Large intestine (tissue), 3 donors: ENCODE measurements at regions not wholly inside any gene's neighbourhood (a gene's known extent, or its start where the extent isn't known, plus 50 kb on each side); places are given as distances from the start of the nearest gene placed in this dataset.
"Not testable (repeated sequence)": the region's sequence is repeated elsewhere in the genome, so short reads cannot be mapped to it uniquely, and the experiment has no call there.

Experiments
- DNase-seq, 2 donors: peaks; one replicate each; pipeline versions ENCODE4 v3.0.0 to v3.0.0-alpha.2; 2013
- H3K27ac ChIP-seq: one replicate; pipeline ENCODE4 v1.5.1; 2013; ENCODE audit warnings: low read length
- H3K27me3 ChIP-seq: 2 replicates; pipeline ENCODE4 v1.6.1; 2013; ENCODE audit warnings: low read length; ENCODE audit not compliant: control insufficient read depth, insufficient read depth
- H3K36me3 ChIP-seq: 2 replicates; pipeline ENCODE4 v1.6.1; 2013; ENCODE audit warnings: low read length; ENCODE audit not compliant: control insufficient read depth, insufficient read depth
- H3K4me1 ChIP-seq: one replicate; pipeline ENCODE4 v1.6.1; 2013; ENCODE audit warnings: low read length; ENCODE audit not compliant: control insufficient read depth, insufficient read depth
- H3K4me3 ChIP-seq: one replicate; pipeline ENCODE4 v1.5.1; 2013; ENCODE audit warnings: low read length
- H3K9me3 ChIP-seq: one replicate; pipeline ENCODE4 v1.6.1; 2013; ENCODE audit warnings: mild to moderate bottlenecking, low read depth, low read length, moderate library complexity; ENCODE audit not compliant: control insufficient read depth
- WGBS: methylation state at CpG from one replicate; pipeline ENCODE4 v1.1.5; 2013; ENCODE audit warnings: low lambda C conversion rate; ENCODE audit not compliant: insufficient coverage; 5-methylcytosine and 5-hydroxymethylcytosine counted together

DNA sequence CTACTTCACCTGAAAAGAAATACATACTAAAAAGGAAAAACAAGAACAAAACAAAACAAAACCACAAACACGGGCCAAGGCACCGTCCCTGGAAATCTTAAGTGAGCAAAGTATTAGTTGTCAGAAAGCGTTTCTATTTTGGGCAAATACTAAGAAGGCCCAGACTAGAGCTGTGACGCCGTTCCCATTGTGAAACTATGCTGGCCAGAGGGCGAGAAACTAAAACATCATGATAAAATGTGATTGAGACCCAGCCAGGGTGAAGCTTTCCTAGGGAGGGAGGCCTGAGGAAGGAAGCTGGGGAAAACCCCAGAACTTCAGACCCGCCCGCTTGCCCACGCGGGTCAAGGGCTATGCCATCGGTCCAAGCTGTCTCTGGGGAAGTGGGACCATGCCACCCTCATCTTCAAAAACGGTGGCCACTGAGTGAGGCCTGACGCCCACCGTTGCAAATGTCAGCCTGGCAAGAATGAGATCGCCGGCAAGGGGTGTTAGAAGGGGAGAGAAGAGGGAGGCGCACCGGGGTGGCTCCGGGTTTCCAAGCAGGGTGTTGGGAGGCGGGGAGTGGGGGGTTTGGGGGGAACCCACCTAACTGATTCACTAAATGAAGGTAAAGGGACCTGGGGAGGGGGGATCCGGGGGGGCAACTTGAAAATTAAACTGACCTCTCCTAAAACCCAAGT is 1950.9 kb upstream of the DEFB115 start:
- no peaks in the 10 kb centered on the region for H3K27me3 ChIP-seq
- no peaks in the 10 kb centered on the region for H3K36me3 ChIP-seq
- no peak overlapping the region for H3K4me3 ChIP-seq
- H3K4me1 ChIP-seq, result no peaks in the 10 kb centered on the region
- peaks cover 19% of the 10 kb centered on the region for H3K9me3 ChIP-seq
- DNase-seq, result no peak
- WGBS, result 60% methylated on average over 1 of the region's 21 CpGs
- H3K27ac ChIP-seq, result no peak overlapping the region

DNA sequence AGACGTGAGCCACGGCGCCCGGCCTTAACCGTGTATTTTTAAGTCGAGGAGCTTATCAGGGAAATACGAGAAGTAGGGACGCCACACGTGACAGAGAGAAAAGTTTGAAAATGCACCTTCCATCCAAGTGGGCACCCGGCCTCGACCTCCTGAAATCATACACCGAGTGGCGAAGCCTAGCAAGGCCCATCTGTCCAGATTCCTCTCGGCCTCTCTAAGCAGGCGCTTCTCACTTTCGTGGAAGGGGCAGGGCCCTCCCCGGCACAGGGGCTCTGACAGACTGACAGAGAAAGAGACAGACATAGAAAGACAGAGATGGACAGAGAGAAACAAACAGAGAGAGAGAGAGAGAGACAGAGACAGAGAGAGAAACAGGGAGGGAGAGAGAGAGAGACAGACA is 1950.0 kb upstream of the DEFB115 start:
- DNase-seq, H3K4me1 ChIP-seq, H3K27ac ChIP-seq, H3K4me3 ChIP-seq, H3K36me3 ChIP-seq, H3K27me3 ChIP-seq: not testable (repeated sequence)
- no CpG with 5 or more reads among the region's 17 CpGs for WGBS
- H3K9me3 ChIP-seq, result peaks cover 17% of the 10 kb centered on the region

DNA sequence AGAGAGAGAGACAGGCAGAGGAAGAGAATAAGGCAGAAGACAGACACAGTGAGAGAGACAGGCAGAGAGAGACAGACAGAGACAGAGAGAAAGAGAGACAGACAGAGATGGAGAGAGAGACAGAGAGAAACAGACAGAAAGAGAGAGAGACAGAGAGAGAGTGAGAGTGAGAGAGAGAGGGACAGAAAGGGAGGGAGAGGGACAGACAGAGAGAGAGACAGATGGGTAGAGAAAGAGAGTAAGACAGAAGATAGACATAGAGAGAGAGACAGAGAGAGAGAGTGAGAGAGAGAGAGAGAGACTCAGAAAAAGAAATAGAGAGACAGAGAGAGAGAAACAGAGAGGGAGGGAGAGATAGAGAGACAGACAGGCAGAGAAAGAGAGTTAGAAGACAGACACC is 1948.5 kb upstream of the DEFB115 start:
- not testable (repeated sequence) for H3K4me3 ChIP-seq, H3K27me3 ChIP-seq, H3K36me3 ChIP-seq, DNase-seq, H3K4me1 ChIP-seq, H3K27ac ChIP-seq
- peaks cover 24% of the 10 kb centered on the region for H3K9me3 ChIP-seq

DNA sequence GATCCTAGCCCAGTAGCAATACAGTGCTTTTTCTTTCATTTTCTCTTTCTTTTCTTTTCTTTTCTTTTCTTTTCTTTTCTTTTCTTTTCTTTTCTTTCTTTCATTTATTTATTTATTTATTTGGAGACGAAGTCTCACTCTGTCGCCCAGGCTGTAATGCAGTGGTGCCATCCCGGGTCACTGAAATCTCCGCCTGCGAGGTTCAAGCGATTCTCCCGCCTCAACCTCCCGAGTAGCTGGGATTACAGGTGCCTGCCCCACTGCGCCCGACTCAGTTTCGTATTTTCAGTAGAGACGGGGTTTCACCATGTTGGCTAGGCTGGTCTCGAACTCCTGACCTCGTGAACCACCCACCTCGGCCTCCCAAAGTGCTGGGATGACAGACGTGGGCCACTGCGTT is 1948.0 kb upstream of the DEFB115 start:
- not testable (repeated sequence) for DNase-seq, H3K27me3 ChIP-seq, H3K4me3 ChIP-seq, H3K36me3 ChIP-seq, H3K27ac ChIP-seq, H3K4me1 ChIP-seq
- no CpG with 5 or more reads among the region's 17 CpGs for WGBS
- peaks cover 24% of the 10 kb centered on the region for H3K9me3 ChIP-seq

DNA sequence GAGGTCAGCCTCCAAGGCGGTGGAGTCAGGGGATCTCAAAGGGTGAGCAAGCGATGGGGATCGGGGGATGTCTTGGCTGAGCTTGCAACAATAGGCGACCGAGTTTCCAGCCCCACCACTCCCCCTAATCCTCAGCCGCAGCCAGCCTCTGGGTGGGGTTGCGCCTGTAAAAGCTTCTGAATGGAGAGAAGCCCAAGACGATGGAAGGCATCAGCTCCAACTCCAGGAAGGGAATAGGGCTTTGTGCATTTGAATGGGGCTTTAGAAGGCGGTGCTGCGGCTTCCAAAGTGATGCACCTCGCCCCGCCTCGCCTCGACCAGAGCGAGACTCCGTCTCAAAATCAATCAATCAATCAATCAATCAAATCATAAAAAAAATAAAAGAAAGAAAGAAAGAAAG is 1946.4 kb upstream of the DEFB115 start:
- not testable (repeated sequence) for H3K27ac ChIP-seq, H3K4me3 ChIP-seq, DNase-seq, H3K36me3 ChIP-seq, H3K27me3 ChIP-seq, H3K4me1 ChIP-seq
- H3K9me3 ChIP-seq, result peaks cover 18% of the 10 kb centered on the region
- no CpG with 5 or more reads among the region's 16 CpGs for WGBS

DNA sequence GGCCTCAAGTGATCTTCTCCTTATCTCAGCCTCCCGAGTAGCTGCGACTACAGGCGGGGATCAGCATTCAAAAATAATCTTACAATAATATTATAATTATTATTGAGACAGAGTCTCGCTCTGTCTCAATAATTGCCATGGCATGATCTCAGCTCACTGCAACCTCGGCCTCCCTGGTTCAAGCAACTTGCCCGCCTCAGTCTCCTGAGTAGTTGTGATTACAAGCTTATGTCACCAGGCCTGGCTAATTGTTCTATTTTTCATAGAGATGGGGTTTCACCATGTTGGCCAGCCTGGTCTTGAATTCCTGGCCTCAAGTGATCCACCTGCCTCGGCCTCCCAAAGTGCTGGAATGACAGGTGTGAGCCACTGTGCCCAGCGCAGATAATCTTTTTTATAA is 1944.8 kb upstream of the DEFB115 start:
- not testable (repeated sequence) for H3K36me3 ChIP-seq, DNase-seq, H3K4me3 ChIP-seq, H3K4me1 ChIP-seq, H3K27me3 ChIP-seq, H3K27ac ChIP-seq
- no CpG with 5 or more reads among the region's 8 CpGs for WGBS
- H3K9me3 ChIP-seq, result peaks cover 15% of the 10 kb centered on the region

DNA sequence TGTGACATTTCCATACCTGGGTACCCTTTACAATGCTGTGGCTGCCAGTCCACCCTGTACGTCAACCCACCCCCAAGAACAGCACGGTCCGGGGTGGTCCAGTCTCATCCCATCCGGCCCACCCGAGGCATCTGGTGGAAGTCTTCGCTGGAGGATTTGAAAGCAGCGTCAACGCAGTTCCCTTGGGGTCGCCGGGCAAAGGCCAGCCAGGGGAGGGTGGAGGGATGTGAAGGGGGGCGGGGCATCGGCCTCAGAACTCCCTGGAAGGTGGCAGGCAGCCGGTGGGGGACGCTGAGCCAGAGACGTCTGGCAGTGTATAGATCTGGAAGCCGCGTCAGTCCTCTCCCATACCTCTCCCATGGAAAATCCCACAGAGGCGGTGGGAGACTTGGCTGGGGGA is 1944.0 kb upstream of the DEFB115 start:
- Histone ChIP-seq H3K9me3 (peaks cover 15% of the 10 kb centered on the region), H3K27ac (no peak overlapping the region), H3K4me3 (no peak overlapping the region), H3K4me1 (no peaks in the 10 kb centered on the region), H3K27me3 (no peaks in the 10 kb centered on the region), H3K36me3 (no peaks in the 10 kb centered on the region)
- no peak for DNase-seq
- no CpG with 5 or more reads among the region's 18 CpGs for WGBS

DNA sequence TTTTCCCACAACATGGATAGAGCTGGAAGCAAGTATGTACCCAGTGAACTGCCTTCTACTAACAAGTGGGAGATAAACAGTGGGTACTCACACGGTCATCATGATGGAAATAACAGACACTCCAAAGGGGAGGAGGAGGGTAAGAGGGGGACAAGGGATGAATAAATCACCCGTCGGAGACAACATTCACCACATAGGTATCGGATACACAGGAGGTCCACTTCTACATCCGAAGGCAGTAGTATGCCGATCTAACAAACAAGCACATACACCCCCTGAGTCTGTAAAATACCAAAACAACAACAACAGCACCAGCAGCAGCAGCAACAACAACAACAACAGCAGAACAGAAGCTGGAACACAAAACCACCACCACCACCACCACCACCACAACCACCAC is 1943.2 kb upstream of the DEFB115 start:
- Histone ChIP-seq H3K4me3 (no peak overlapping the region), H3K36me3 (no peaks in the 10 kb centered on the region), H3K27me3 (no peaks in the 10 kb centered on the region), H3K9me3 (peaks cover 22% of the 10 kb centered on the region), H3K4me1 (no peaks in the 10 kb centered on the region), H3K27ac (no peak overlapping the region)
- DNase-seq, result no peak
- 89% methylated on average over 1 of the region's 6 CpGs for WGBS

DNA sequence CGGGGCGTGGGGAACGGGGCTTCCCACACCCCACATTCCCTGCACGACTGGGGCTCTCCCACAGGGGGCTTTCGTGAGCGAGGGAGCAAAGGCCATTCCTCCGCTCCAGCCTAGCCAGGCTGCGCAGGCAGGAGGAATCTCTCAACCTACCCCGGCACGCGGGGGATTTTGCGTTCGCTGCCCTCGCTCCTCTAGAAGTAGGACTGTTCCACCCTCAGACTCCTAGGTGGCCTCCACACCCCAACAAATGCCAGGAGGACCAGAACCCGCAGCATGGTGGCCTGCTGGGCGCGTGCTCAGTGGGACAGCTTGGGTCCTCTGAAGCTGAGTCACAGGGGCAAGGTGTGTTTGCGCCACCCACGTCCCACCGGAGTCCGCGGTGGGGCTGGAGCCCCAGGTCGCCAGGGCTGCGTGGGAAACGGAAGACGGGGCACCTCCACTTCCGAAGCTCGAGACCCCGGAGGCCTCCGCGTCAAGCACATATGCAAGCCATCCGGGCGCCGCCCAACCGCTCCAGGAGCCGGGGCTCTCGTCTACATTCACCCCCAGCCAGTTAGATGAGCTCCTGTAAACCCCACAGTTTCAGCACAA is 1938.5 kb upstream of the DEFB115 start:
- H3K4me3 ChIP-seq, result no peak overlapping the region
- WGBS, result no CpG with 5 or more reads among the region's 37 CpGs
- H3K27me3 ChIP-seq, result no peaks in the 10 kb centered on the region
- H3K9me3 ChIP-seq, result peaks cover 19% of the 10 kb centered on the region
- H3K27ac ChIP-seq, result no peak overlapping the region
- DNase-seq, result no peak
- H3K4me1 ChIP-seq, result no peaks in the 10 kb centered on the region
- H3K36me3 ChIP-seq, result no peaks in the 10 kb centered on the region

DNA sequence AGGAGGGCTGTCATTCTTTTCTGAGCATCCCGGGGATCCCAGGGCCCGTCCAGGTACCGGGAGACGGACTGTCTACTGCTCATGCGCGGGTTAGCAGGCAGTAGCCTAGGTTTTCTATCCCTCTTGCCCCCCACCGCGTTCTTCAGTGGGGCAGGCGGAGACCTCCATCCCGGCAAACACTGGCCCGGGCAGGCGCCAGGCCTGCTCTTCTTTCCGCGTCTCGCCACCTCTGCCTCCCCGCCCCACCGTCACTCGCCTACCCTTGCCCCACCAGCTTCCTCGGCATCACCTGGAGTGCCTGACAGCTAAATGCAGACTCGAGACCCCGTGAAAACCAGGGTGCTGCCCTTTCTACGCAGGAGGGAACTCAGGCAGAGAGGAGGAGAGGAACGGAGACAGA is 1937.7 kb upstream of the DEFB115 start:
- Histone ChIP-seq H3K27me3 (no peaks in the 10 kb centered on the region), H3K9me3 (peaks cover 26% of the 10 kb centered on the region), H3K27ac (no peak overlapping the region), H3K4me1 (no peaks in the 10 kb centered on the region), H3K36me3 (no peaks in the 10 kb centered on the region), H3K4me3 (no peak overlapping the region)
- no CpG with 5 or more reads among the region's 23 CpGs for WGBS
- no peak for DNase-seq
